Pancreas (tissue), 10 donors: ENCODE measurements at regions not wholly inside any gene's neighbourhood (a gene's known extent, or its start where the extent isn't known, plus 50 kb on each side); places are given as distances from the start of the nearest gene placed in this dataset.
"Not testable (repeated sequence)": the region's sequence is repeated elsewhere in the genome, so short reads cannot be mapped to it uniquely, and the experiment has no call there.

ENCODE experiments used
- ATAC-seq, 4 donors: fragments of 200-7000 bp; cut with Tn5 transposase; one replicate each; pipeline versions ENCODE4 v1.8.0 to v1.9.1; 2020; ENCODE audit warnings: mild to moderate bottlenecking in 4 of 4, moderate library complexity in 4 of 4
- DNase-seq, 6 donors: peaks; one replicate each; pipeline ENCODE4 v3.0.0-alpha.2; 2020
- FAIRE-seq: peaks from 2 replicates; lab custom pipeline; 2012; peaks lifted over from hg19 to GRCh38; lab: Jason Lieb, UNC
- H3K27ac ChIP-seq, 4 donors: fragments of 200-600 bp; sonication (generic); 1 replicate in 3 of 4; 2 replicates in 1 of 4; pipeline versions ENCODE4 v1.5.0 to v1.8.0; 2020
- H3K27me3 ChIP-seq, 4 donors: fragments of 200-600 bp; one replicate each; pipeline ENCODE4 v1.8.0; 2021
- H3K36me3 ChIP-seq, 3 donors: fragments of 200-600 bp; sonication (generic) in 1 of 3; one replicate each; pipeline versions ENCODE4 v1.5.0 to v1.8.0; 2020 to 2021
- H3K4me1 ChIP-seq, 3 donors: fragments of 200-600 bp; one replicate each; pipeline ENCODE4 v1.8.0; 2021
- H3K4me3 ChIP-seq, 4 donors: fragments of 200-600 bp; sonication (generic) in 2 of 4; one replicate each; pipeline versions ENCODE4 v1.5.0 to v1.8.0; 2020 to 2021
- H3K9me3 ChIP-seq, 4 donors: fragments of 200-600 bp; one replicate each; pipeline ENCODE4 v1.8.0; 2021
- CTCF ChIP-seq, 4 donors: fragments of 200-600 bp; sonication (generic) in 3 of 4; IDR thresholded peaks; one replicate each; pipeline versions ENCODE4 v1.5.0 to v1.8.0; 2021; ENCODE audit warnings: antibody characterized with exemption in 4 of 4
- WGBS, 2 donors: extraction: QIAGEN DNeasy Blood & Tissue Kit; methylation state at CpG; one replicate each; pipeline ENCODE4 v1.1.7; 2013; 5-methylcytosine and 5-hydroxymethylcytosine counted together
- intact Hi-C, 3 donors: fragments of 100-400 bp; cut with DNase I; formaldehyde crosslinking; loops; one replicate each; pipeline versions ENCODE4 v1.11.1 to v1.14.2; 2022
- donor health status: healthy with polysubstance abuse.
- donor health status: DM: no; HTN: no; CAD: no; lungs with moderate emphysema.
- donor health status: DM: no; HTN: no; CAD: no.
- donor health status: control.
- donor health status: control.
- donor health status: Bipolar disorder and iron deficiency.
- donor health status: DM: yes; HTN: yes; CAD: no.
- donor health status: DM: no; HTN: no; CAD: no.
- donor health status: DM: no; HTN: no; CAD: no.
- donor health status: DM: yes; HTN: yes; CAD: no.

GRCh38 chr4:169330811-169331210 lies 60.1 kb upstream of the SH3RF1 start:
- intact Hi-C loops: no loop called here
- no peak for TF ChIP-seq CTCF (IDR thresholded peaks at IDR 0.05)
- ATAC-seq (no peak), DNase-seq (no peak), FAIRE-seq (no peak)
- H3K4me3 ChIP-seq: no peak overlapping the region
- no peak overlapping the region for H3K27ac ChIP-seq
- H3K36me3 ChIP-seq: no peaks in the 10 kb centered on the region
- no peaks in the 10 kb centered on the region for H3K27me3 ChIP-seq
- H3K4me1 ChIP-seq: no peaks in the 10 kb centered on the region
- no peaks in the 10 kb centered on the region for H3K9me3 ChIP-seq
- 85 to 93% methylated on average over 13 of the region's 13 CpGs for WGBS, 2 donors

GRCh38 chr4:169330095-169330494 lies 59.3 kb upstream of the SH3RF1 start:
- FAIRE-seq (no peak), DNase-seq (no peak), ATAC-seq (no peak)
- H3K9me3 ChIP-seq: no peaks in the 10 kb centered on the region
- intact Hi-C loops: no loop called here
- no peaks in the 10 kb centered on the region for H3K4me1 ChIP-seq
- H3K36me3 ChIP-seq: no peaks in the 10 kb centered on the region
- no peaks in the 10 kb centered on the region for H3K27me3 ChIP-seq
- no peak for TF ChIP-seq CTCF (IDR thresholded peaks at IDR 0.05)
- no peak overlapping the region for H3K4me3 ChIP-seq
- 89 to 91% methylated on average over 6 of the region's 6 CpGs for WGBS, 2 donors
- H3K27ac ChIP-seq: no peak overlapping the region

GRCh38 chr4:169327951-169328350 lies 57.2 kb upstream of the SH3RF1 start:
- ATAC-seq: no peak
- H3K27me3 ChIP-seq: no peaks in the 10 kb centered on the region
- no peak for TF ChIP-seq CTCF (IDR thresholded peaks at IDR 0.05)
- no peaks in the 10 kb centered on the region for H3K36me3 ChIP-seq
- no peak overlapping the region for H3K4me3 ChIP-seq
- intact Hi-C loops: no loop called here
- no peak for DNase-seq
- WGBS, 2 donors: 39 to 41% methylated on average over 3 of the region's 3 CpGs
- H3K27ac ChIP-seq: no peak overlapping the region
- H3K4me1 ChIP-seq: no peaks in the 10 kb centered on the region
- no peak for FAIRE-seq
- H3K9me3 ChIP-seq: no peaks in the 10 kb centered on the region

- WGBS, 2 donors: 98 to 100% methylated on average over 1 of the region's 1 CpG
Measured at GRCh38 chr4:169323925-169324324, 53.2 kb upstream of the SH3RF1 start.

GRCh38 chr4:169322833-169323232 lies 52.1 kb upstream of the SH3RF1 start:
- FAIRE-seq, DNase-seq, H3K36me3 ChIP-seq, H3K4me3 ChIP-seq, H3K4me1 ChIP-seq, intact Hi-C loops, H3K9me3 ChIP-seq, H3K27me3 ChIP-seq, H3K27ac ChIP-seq, ATAC-seq: not testable (repeated sequence)

More at GRCh38 chr4:169323925-169324324, 53.2 kb upstream of the SH3RF1 start:
- H3K27ac ChIP-seq, H3K27me3 ChIP-seq, DNase-seq, H3K9me3 ChIP-seq, H3K36me3 ChIP-seq, ATAC-seq, FAIRE-seq, intact Hi-C loops, H3K4me1 ChIP-seq, H3K4me3 ChIP-seq: not testable (repeated sequence)
